GM12878 (cell line): ENCODE measurements at regions not wholly inside any gene's neighbourhood (a gene's known extent, or its start where the extent isn't known, plus 50 kb on each side); places are given as distances from the start of the nearest gene placed in this dataset.

Source experiments
- CTCF ChIP-seq, 3 experiments: IDR thresholded peaks in 2 of 3; conservative IDR thresholded peaks in 1 of 3; 2 replicates each; pipeline ENCODE4 v1.5.1; 2011; ENCODE audit warnings: low read depth in 3 of 3, low read length in 3 of 3, mild to moderate bottlenecking in 3 of 3, control low read depth in 2 of 3, moderate library complexity in 2 of 3, inconsistent platforms in 1 of 3, mixed read lengths in 1 of 3; ENCODE audit not compliant: control insufficient read depth in 2 of 3, insufficient read depth in 1 of 3; ENCODE audit errors: extremely low read depth in 1 of 3
- MYC ChIP-seq: IDR thresholded peaks from 2 replicates; pipeline ENCODE4 v1.6.1; 2011; ENCODE audit warnings: mild to moderate bottlenecking, low read length, moderate library complexity, inconsistent platforms; ENCODE audit not compliant: insufficient read depth, insufficient replicate concordance, insufficient read length, severe bottlenecking
- POLR2AphosphoS5 ChIP-seq: IDR thresholded peaks from 2 replicates; pipeline ENCODE4 v1.6.1; 2011; ENCODE audit warnings: mild to moderate bottlenecking, low read length, inconsistent platforms
- SREBF2 ChIP-seq: IDR thresholded peaks from 2 replicates; pipeline ENCODE4 v1.6.1; 2012; ENCODE audit warnings: mild to moderate bottlenecking, low read length

GRCh38 chr17:17423656-17424055 lies 53.1 kb upstream of the MED9 start:
- TF ChIP-seq POLR2AphosphoS5 = no peak
- no peak for TF ChIP-seq CTCF (IDR thresholded peaks at IDR 0.05 in 2 of 3, conservative IDR thresholded peaks at IDR 0.05 in 1 of 3; ENCODE audit: control insufficient read depth in 2 of 3, extremely low read depth in 1 of 3, insufficient read depth in 1 of 3, low read depth in 3 of 3, low read length in 3 of 3)
- no peak for TF ChIP-seq SREBF2
- TF ChIP-seq MYC = no peak
